ENCODE measurements at regions not wholly inside any gene's neighbourhood (a gene's known extent, or its start where the extent isn't known, plus 50 kb on each side); places are given as distances from the start of the nearest gene placed in this dataset.

DNA sequence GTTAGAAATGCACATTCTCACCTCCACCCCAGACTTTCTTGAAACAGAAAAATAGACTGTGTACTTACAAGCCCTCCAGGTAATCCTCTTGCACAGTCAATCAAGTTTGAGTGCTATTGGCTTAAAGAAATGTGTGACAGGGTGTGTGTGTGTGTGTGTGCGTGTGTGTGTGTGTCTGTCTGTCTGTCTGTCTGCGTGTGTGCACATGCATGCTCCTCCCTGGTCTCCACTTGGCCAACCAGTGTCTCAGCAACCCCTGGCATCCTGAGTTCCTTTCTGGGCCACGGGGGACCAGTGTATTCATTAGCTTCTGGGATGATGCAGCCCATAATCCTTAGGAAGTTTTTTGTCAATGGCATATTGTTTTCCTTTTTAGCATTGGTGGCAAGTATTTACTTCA lies 128.8 kb upstream of the IL12A start:
- TF ChIP-seq, protein P1, sequence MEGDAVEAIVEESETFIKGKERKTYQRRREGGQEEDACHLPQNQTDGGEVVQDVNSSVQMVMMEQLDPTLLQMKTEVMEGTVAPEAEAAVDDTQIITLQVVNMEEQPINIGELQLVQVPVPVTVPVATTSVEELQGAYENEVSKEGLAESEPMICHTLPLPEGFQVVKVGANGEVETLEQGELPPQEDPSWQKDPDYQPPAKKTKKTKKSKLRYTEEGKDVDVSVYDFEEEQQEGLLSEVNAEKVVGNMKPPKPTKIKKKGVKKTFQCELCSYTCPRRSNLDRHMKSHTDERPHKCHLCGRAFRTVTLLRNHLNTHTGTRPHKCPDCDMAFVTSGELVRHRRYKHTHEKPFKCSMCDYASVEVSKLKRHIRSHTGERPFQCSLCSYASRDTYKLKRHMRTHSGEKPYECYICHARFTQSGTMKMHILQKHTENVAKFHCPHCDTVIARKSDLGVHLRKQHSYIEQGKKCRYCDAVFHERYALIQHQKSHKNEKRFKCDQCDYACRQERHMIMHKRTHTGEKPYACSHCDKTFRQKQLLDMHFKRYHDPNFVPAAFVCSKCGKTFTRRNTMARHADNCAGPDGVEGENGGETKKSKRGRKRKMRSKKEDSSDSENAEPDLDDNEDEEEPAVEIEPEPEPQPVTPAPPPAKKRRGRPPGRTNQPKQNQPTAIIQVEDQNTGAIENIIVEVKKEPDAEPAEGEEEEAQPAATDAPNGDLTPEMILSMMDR (IDR thresholded peaks at IDR 0.05), result no peak
- no peak for TF ChIP-seq POLR2A (IDR thresholded peaks at IDR 0.05)

All from adrenal gland (tissue), 5 donors.